A673 (cell line): ENCODE measurements at regions not wholly inside any gene's neighbourhood (a gene's known extent, or its start where the extent isn't known, plus 50 kb on each side); places are given as distances from the start of the nearest gene placed in this dataset.

Experiments
- BruUV-seq: library from RNA; stranded (reverse); fragments of 400-500 nt; replicated peaks from 2 replicates; lab custom pipeline; 2021; lab: Mats Ljungman, UMichigan
- CTCF ChIA-PET: fragments of 300-600 bp; sonication (Branson Sonifier 250); formaldehyde crosslinking; loops from one replicate; lab custom pipeline; 2022; ENCODE audit warnings: antibody characterized with exemption; lab: Charles Lee
- POLR2A ChIA-PET: fragments of 300-600 bp; sonication (Branson Sonifier 250); formaldehyde crosslinking; loops from one replicate; lab custom pipeline; 2022; ENCODE audit warnings: antibody characterized with exemption; ENCODE audit not compliant: low non-redundant PET; lab: Charles Lee
- DNase-seq: peaks from one replicate; pipeline ENCODE4 v3.0.0-alpha.2; 2015; ENCODE audit warnings: low spot score
- H3K27ac ChIP-seq: fragments of 200-600 bp; sonication (generic); 2 replicates; pipeline ENCODE4 v1.5.1; 2016; ENCODE audit warnings: mixed run types, low read depth, mild to moderate bottlenecking, mixed read lengths, antibody characterized with exemption, low read length; ENCODE audit not compliant: poor library complexity, severe bottlenecking
- H3K27me3 ChIP-seq: fragments of 200-600 bp; sonication (generic); replicated peaks from 2 replicates; pipeline ENCODE4 v1.6.1; 2017; ENCODE audit warnings: mixed run types, low read depth, mild to moderate bottlenecking, mixed read lengths, antibody characterized with exemption, low read length; ENCODE audit not compliant: insufficient read depth, poor library complexity
- H3K36me3 ChIP-seq: fragments of 200-600 bp; sonication (generic); 2 replicates; pipeline ENCODE4 v1.6.1; 2016; ENCODE audit warnings: mixed run types, mild to moderate bottlenecking, mixed read lengths, antibody characterized with exemption, low read length; ENCODE audit not compliant: insufficient read depth, poor library complexity, severe bottlenecking
- H3K4me1 ChIP-seq: fragments of 200-600 bp; sonication (generic); 2 replicates; pipeline ENCODE4 v1.6.1; 2017; ENCODE audit warnings: mixed run types, mild to moderate bottlenecking, mixed read lengths, antibody characterized with exemption, low read length; ENCODE audit not compliant: insufficient read depth, poor library complexity, severe bottlenecking
- H3K4me3 ChIP-seq: fragments of 200-600 bp; sonication (generic); 2 replicates; pipeline ENCODE4 v1.5.1; 2016; ENCODE audit warnings: low read depth, mixed run types, mild to moderate bottlenecking, mixed read lengths, low read length; ENCODE audit not compliant: poor library complexity, severe bottlenecking
- H3K9me3 ChIP-seq: fragments of 200-600 bp; sonication (generic); 2 replicates; pipeline ENCODE4 v1.6.1; 2016; ENCODE audit warnings: mixed run types, low read depth, mild to moderate bottlenecking, mixed read lengths, antibody characterized with exemption, low read length; ENCODE audit not compliant: poor library complexity, severe bottlenecking
- CTCF ChIP-seq: fragments of 300-800, 200-600 bp; sonication (generic); conservative IDR thresholded peaks from 2 replicates; pipeline ENCODE4 v1.5.1; 2017; ENCODE audit warnings: low read depth, mild to moderate bottlenecking, antibody characterized with exemption, low read length, moderate library complexity, mixed read lengths
- EZH2 ChIP-seq: fragments of 200-600 bp; sonication (generic); IDR thresholded peaks from 2 replicates; pipeline ENCODE4 v1.6.1; 2017; ENCODE audit warnings: borderline replicate concordance, low read depth, mild to moderate bottlenecking, mixed read lengths, antibody characterized with exemption, low read length; ENCODE audit not compliant: poor library complexity, severe bottlenecking
- intact Hi-C: fragments of 100-400 bp; cut with micrococcal nuclease; formaldehyde crosslinking; loops from one replicate; pipeline ENCODE4 v1.10.0; 2022; ENCODE audit not compliant: unreplicated experiment

- Histone ChIP-seq H3K27me3 (peaks cover 4% of the 10 kb centered on the region), H3K4me3 (no peak overlapping the region), H3K27ac (no peak overlapping the region), H3K9me3 (peaks cover 8% of the 10 kb centered on the region), H3K4me1 (no peaks in the 10 kb centered on the region), H3K36me3 (no peaks in the 10 kb centered on the region)
- ChIA-PET POLR2A (no interaction called here), CTCF (no interaction called here)
- TF ChIP-seq CTCF (no peak), EZH2 (no peak)
- no TSS peak for BruUV-seq
- DNase-seq = no peak
- intact Hi-C loops = no loop called here
Observed at GRCh38 chr1:4220362-4220761, 320.3 kb upstream of the C1orf174 start.

GRCh38 chr1:4221107-4221506, 321.0 kb upstream of the C1orf174 start:
- H3K36me3 ChIP-seq = no peaks in the 10 kb centered on the region
- H3K27me3 ChIP-seq = peaks cover 4% of the 10 kb centered on the region
- ChIA-PET POLR2A (no interaction called here), CTCF (no interaction called here)
- intact Hi-C loops = no loop called here
- H3K9me3 ChIP-seq = peaks cover 8% of the 10 kb centered on the region
- DNase-seq = no peak
- BruUV-seq = no TSS peak
- no peak overlapping the region for H3K27ac ChIP-seq
- TF ChIP-seq CTCF (no peak), EZH2 (no peak)
- H3K4me1 ChIP-seq = no peaks in the 10 kb centered on the region
- no peak overlapping the region for H3K4me3 ChIP-seq

DNA sequence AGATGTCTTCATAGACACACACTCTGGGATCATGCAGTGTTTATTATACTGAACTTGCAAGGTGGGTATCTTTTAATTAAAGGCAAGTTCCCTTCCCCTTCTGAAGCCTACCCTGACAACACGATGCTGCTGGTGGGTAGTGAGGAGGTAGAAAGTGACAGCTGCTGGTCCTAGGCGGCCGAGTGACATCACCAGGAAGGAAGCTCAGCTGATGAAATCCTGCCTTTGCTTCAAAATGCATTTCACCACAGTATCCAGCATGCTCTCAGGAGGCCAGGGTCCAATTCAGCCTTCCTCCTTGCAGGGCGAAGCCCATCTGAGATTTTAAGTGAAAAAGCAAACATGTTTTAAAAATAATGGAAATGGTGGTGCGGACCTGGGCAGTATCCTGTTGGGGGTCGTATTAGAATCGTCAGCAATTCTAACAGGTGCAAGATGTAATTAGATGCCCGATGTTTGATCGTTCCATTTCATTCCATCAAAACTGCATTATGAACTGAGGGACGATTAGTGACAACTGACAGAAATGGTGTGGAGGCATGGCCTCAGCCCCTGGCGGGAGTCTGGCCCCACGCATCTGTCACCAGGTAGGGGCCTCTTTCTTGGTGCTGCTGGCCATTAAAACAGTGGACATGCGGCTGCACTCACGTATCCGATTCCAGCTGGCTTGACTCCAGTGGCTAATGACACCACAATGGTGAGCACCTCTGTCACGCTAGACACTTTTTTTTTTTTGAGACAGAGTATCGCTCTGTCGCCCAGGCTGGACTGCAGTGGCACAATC, 324.8 kb upstream of the C1orf174 start:
- intact Hi-C loops = no loop called here
- no peak for DNase-seq
- POLR2A ChIA-PET = no interaction called here
- Histone ChIP-seq H3K27ac (no peak overlapping the region), H3K4me3 (no peak overlapping the region), H3K4me1 (no peaks in the 10 kb centered on the region), H3K27me3 (peaks cover 4% of the 10 kb centered on the region), H3K9me3 (no peaks in the 10 kb centered on the region), H3K36me3 (no peaks in the 10 kb centered on the region)
- TF ChIP-seq EZH2 (no peak), CTCF (no peak)
- CTCF ChIA-PET = no interaction called here
- no TSS peak for BruUV-seq
